Right hindlimb (tissue), 1 donor: ENCODE measurements at regions not wholly inside any gene's neighbourhood (a gene's known extent, or its start where the extent isn't known, plus 50 kb on each side); places are given as distances from the start of the nearest gene placed in this dataset.

Experiments
- DNase-seq: peaks from one replicate; pipeline ENCODE4 v3.0.0-alpha.2; 2018

DNA sequence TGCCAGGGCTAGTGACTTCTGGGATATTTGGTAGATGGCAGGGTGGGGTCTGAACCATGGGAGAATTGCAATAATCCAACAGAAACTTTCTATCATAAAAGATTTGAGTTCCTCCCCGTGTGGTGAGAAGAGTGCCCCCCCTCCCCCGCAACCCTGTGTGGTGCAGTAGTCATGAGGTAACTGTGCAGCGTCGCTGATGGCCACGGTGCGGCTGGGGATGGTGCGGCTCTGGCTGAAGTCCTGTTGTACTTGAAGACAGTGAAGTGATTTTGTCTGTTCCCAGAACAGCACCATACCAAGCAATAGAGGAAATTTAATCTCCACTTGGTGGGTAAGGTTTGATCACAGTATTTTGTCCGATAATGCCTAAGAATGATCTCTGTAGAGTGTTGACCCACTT lies 654.8 kb upstream of the POU3F2 start:
- DNase-seq: no peak

DNA sequence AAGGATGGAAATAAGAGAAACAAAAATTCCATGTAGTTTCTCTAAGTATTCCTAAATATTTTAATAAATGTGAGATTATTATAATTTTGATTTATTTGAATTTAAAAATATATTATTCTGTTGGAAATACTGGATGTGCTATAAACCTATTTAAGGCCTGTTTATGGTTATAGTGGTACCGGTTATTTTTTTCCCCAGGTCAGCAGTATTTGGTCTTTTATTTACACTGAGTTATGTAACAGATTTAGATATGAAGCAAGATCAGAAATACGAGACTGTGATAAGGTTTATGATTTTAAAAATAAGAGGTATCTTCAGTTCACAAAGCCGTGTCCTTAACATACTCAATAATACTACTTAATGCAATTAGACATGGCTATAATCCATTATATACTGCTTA lies 634.3 kb upstream of the POU3F2 start:
- no peak for DNase-seq

DNA sequence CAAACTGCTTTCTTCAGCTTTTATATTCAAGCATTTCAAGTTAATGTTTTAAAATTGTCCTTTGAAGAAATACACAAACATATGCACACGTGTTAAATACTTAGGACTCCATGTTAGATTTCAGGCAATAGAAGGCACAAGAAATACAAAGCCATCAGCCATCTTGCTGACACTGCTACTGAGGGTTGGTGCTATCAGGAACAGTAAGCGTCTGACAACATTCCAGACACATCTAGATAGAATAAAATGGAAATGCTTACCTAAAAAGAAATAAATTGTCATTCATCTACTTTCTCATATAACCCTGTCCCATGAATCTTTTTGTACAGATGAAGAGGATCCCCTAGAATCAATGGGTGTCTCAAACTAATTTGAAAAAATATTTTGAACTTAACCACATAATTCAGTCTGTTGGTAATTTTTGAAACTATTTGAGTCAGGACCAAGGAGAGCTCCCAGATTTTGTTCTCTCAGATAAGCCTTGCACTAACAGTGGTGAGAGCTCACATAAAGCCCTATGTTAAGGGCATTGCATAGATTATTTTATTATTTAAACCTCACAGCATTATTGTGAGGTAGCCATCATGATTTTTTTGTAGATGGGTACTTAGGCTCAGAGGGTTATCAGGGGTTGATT lies 631.1 kb upstream of the POU3F2 start:
- DNase-seq: no peak

DNA sequence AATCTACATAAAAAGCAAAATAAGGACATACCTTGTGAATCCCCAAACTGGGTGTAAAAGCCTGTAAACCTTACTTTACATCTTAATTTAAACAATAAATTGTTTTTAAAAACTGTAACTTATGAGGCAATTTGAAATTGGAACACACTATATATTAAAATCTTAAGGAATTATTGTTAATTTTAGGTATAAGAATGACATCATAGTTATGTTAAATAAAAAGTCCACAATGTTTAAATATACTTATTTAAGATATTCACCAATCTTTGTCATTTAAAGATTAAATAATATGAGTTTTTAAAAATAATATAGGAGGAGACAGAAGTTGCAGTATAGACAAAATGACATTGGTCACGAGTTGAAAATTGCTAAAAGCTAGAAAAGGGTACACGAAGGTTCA lies 621.9 kb upstream of the POU3F2 start:
- DNase-seq: no peak

DNA sequence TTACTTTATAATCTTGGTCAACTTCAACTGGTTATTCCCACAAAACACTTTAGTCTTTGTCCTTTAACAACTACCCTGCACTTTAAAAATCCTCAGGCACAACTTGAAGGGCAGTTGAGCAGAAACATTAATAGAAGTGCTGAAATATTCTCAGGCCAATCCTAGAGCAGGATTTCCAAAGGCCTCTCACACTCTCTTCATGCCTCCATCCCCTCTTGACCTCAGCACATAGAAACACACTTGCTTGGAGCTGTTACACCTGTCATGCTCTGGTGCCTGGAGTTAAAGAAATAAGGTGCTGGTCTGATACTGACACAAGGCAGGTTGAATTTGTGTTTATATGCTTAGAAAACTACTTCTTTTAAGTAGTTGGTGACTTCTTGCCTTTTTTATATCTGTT lies 618.8 kb upstream of the POU3F2 start:
- no peak for DNase-seq

DNA sequence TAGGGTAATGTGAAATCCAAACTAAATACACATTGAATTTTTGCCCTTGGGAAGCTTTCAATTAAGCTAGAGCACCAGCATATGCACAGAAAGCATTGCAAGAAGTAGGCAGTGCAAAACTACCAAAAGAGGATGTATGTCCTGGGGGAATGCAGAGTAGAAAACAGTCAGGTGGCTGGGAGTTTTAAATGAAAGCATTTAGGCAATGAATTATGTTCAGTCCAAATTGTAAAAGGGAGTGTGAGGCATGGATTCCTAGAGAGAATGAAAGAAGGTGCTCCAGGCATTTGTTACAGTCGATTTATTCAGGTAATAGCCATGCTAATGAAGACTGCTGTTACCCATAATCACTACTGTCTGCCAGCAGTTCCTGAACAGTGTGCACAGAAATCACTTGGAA lies 604.1 kb upstream of the POU3F2 start:
- no peak for DNase-seq

DNA sequence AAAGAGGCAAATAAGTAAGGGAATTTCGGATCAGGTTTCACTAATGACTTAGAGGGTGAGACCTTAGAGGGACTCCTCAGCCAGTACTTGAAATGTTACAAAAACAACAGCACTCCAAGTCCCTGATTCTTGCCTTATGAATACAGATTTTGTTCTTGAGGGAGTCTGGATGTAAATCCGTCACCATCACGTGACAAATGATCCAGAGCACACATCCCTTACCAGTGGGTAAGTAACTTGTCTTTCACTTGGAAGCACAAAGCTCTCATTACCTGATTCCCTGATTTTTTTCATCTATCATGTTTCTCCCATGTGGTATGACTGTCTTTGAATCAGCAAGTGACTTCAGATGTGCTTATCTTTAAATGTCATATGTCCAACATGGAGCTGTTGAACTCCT lies 595.3 kb upstream of the POU3F2 start:
- DNase-seq: no peak

DNA sequence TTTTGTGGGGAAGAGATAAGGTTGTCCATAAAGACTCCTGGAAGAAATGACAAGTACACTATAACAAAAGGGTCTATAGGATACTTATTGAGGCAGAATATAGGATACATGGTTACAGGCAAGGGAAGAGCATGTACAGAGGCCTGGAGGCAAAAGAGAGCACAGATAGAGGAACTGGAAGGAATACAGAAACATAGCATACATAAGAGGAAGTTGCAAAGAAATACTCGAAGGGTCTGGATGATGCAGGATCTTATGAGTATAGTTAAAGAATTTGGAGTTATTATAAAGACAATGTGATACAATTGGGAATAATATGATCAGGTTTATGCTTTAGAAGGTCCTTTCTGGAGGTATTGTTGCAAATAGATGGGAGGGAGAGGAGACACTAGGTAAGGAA lies 592.7 kb upstream of the POU3F2 start:
- no peak for DNase-seq

DNA sequence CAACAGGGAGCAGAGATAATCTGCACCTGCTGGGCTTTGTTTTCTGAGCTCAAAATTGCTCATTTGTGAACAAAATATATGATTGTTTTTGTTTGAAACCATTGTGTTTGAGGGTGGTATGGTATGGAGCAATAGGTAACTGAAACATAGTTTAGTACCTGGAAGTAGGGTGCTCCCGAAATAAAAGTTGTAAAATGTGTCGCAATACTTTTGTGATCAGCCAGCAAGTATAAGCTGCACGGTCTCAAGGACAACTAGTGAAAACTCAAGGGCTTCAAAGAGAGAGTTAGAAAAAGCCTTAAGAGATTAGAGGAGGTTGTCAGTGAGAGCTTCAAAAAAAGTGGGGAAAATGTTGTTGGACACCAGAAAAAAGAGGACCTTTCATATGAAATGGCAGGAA lies 579.8 kb upstream of the POU3F2 start:
- DNase-seq: no peak

DNA sequence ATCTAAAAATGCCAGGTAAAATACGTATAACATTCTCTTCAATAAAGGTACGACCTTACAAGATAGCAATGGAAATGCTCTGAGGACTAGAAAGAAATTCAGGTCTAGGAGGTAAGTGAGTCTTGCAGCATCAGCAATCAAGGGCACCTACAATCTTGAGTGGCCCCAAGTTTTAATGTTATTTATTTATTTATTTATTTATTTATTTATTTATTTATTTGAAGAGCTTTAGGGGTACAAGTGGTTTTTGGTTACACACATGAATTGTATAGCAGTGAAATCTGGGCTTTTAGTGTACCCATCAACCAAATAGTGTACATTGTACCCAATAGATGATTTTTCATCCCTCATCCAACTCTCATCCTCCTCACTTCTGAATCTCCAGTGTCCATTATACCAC lies 574.0 kb upstream of the POU3F2 start:
- DNase-seq: no peak

DNA sequence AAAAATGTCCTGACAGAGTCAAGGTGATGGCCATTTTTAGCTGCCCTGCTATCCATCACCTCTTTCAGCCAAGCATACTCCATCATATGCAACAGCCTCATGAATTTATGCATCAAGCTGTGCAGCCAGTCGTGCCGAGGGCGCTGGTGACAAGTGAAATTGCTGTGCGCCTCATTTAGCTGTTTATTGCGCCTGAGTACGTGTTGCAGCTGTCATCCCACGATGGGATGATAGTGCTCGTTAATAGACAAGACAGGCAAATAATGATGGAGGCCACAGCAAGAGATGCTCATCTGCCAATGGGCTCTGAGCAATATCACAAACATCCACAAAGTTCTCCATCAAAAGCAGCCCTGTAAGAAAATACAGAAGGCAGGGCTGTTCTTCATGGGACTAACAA lies 562.3 kb upstream of the POU3F2 start:
- DNase-seq: no peak

DNA sequence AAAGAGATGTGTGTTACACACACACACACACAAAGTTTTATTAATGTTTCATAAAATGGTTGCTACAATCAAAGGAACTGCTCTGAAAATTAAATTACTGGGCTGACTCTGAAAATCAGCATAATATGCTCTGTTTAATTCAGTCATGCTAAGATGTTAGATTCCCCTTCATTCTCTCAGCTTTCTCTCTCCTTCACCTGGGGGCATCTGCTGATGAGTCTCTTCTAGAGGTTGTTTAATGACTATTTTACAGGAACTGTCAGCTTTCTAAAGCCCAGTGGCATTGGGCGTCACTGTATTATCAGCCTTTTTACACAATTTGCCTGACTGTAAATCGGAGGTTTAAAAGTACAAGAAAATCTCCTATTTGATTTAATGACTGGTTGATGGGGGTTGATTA lies 559.7 kb upstream of the POU3F2 start:
- no peak for DNase-seq

DNA sequence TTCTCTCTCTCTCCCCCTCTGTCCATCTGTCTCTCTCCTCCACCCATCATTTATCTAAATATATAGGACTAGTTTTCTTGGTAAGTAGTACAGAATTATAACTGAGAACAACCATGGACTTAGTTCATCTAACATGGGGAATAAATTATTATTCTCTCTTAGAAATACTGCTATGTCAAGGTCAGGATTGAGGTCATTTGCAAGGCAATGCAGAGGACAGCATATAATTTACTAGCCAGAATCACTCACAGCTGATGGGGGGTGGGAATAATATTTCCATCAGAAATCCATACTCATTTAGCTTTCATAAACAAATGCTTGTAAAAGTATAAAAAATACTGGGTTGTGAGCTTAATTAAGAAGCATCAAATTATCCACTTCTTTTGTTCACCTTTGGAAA lies 553.9 kb upstream of the POU3F2 start:
- no peak for DNase-seq

DNA sequence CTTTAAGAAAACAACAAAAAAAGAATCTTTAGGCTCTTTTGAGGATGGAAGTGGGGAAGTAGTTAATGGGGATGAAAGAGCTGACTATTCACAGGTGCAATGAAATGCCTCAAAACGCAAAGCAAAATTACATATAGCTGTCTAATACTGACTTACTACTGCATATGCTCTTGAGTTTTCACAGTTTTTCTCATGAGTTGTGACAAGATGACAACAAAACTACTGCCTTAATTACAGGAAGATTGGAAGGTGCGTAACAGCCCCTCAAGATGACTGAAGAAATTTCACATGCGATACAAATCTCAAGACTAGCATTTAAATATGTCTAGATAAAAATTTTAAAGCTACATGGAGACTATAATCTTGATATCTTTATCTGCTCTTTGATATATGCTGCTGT lies 547.8 kb upstream of the POU3F2 start:
- DNase-seq: no peak

DNA sequence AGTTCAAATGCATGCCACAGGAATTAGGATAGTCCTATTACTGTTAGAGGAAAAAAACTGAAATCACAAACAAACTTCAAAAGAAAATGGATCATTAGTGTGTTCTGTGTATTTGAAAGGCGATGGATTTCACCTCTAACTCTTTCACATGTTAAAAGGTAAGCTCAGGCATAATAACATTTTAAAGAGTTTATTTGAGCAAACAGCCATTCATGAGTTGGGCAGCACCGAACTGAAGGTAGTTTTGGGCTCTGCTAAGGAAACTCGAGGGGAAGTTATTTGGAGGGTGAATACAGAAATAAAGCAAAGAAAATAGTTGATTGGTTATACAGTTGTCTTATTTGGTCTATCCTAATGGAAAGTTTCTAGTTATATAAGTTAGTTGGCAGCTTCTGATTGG lies 546.5 kb upstream of the POU3F2 start:
- no peak for DNase-seq

DNA sequence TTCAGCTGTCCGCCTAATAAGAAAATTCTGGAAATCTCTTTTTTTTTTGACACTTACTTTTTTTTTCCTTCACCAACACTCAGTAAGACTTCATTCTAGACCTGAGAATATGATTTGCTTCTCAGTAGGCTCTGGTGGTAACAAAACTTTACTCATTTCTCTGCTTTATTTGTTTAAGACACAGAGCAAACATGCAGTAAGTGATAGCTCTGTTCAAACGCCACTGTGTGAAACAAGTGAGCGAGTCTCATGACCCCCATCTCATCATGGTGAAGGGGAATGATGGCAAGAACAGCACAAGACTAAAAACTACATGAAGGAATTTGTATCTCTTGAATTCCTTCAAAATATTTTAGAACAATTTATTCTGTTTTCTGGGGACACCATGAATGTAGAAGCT lies 541.6 kb upstream of the POU3F2 start:
- no peak for DNase-seq

DNA sequence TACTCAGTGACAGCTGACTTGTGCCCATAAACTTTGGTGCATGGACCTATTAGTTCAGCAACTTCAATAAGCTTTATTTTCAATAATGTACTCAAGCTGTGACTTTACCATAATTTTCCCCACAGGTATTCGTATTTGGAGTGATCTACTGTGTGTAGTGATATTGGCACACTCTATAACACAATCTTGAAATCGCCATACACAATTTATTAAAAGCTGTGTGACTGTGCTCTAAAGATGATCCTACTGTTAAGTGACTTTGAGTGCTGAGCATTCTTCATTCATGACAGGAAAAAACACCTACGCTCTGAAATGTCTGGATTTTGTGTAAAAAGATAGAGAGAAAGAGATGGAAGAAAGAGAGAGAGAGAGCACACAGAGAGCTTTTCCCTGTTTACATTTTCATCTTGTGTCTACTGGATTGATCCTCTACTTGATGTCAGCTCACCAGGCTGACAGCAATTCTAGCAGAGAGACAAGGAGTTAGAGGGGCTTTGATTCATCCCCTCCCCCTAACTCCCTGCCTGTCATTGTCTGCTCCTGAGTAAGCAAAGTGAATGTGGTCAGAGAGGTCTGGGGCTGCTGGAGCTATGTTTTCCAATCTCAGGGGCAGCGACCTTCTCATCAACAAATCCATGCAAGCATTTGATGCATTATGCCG lies 538.7 kb upstream of the POU3F2 start:
- DNase-seq: no peak

DNA sequence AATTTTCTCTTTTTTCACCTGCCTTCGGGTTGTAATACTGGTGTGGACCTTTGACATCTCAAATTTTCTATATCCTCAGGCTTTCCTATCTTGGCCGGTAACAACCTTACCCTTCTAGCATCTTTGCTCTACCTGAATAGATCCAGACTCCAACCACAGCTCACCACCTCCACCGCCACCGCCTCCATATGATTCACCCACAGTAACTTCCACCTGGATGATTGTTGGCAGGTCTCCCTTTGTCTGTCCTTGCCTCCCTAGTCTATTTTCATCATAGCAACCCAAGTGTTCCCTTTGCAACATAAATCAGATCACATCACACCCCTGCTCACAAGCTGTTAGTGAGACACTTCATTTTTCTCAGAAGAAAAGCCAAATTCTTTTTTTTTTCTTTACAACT lies 525.8 kb upstream of the POU3F2 start:
- no peak for DNase-seq

DNA sequence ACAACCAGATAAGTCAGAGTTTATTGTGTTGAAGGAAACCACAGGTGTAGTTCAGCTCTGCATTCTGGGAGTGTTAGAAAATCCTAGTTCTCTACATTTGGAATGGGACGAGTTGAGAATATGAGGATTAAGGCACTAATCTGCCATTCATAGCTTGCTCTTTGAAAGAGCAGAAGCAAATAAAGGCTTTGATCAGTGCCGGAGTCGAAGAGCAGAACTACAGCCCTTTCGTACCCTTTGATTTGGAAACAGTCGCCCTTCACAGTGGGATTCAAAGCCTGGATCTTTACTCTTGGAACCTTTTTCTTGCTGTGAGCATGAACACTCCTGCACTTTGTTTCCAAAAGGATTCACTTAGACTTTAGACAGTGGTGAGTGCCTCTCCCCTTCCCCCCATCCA lies 523.9 kb upstream of the POU3F2 start:
- DNase-seq: no peak

DNA sequence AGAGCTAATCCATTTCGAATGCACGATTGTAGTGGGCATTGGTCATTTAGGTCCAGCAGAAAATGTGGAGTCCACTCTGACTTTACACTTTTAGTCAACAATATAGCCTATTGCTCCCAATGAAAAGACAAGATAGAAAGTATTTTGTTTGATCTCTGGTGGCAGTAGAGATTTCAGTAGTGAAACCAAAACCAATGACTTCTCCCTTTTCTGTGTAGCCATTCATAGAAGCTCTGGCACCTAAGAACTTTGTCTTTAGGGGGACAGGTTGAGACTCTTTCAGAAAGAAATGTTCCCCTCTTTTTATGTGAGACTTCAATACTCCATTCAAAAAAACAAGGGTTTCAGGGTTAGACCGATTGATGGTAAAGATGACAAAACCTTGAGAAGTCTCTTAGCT lies 510.8 kb upstream of the POU3F2 start:
- DNase-seq: no peak

DNA sequence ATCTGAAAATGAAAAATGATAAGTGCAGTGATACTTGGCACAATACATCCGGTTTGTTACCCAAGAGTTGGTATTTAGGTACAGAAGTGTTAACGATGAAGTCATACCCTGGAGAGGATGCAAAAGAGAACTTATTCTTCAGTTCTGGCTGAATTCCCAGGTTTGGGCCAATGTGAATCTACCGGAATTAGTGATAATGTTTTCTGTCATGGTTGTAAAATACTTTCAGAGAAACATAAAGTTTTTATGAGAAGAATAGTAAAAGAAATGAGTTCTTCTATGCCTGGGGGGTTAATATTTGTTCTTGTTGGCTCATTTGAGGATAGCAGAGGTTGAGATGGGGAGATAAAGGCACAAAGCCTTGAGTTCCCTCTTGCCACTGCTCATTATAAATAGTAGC lies 509.9 kb upstream of the POU3F2 start:
- no peak for DNase-seq

DNA sequence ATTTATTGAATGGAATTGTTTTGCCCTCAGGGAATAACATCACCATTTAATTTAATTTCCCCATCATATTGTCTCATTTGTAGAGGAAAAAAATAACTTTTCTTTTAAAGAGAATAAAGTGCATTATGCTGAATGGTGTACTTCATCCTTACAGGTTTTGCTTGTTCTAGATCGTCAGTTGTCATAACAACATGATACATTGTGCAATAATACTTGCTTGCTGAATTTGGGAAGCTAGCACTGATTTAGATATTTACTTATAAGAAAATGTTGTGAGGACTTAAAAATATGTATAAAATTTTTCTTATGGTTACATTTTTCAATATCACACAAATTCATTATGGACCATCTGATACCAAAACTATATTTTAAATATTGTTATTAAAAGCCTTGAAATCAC lies 509.0 kb upstream of the POU3F2 start:
- DNase-seq: no peak

DNA sequence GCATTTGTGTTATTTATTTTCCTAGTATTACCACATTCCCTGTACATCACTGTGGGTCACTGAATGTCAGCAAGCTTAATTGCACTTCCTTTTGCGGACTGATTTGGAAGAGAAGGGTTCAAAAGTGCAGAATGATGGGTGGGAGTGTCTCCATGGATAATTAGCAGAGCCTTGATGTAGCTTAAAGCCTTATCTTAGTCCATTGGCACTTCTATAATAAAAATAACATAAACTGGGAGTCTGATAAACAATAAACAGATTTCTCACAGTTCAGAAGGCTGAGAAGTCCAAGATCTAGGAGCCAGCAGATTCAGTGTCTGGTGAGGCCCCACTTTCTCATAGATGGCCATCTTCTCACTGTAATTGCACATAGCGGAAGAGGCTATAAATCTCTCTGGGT lies 501.1 kb upstream of the POU3F2 start:
- DNase-seq: no peak

DNA sequence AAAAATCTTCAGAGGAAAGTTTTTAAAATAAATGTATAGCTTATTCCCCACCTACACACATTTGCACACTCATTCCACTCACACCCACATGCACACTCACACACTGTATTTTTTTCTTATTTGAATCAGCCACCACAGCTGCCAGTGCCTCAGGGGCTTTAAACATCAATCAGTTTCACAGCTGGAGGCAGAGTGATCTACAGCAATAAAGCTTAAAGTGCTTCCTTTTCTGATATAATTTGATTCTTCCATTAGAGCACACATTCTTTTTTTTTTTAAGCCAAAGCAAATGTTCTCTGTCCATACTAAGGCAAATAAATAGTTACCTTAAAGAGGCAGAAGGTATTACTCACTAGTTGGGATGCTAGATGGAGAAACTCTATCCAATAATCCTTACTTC lies 498.8 kb upstream of the POU3F2 start:
- no peak for DNase-seq

DNA sequence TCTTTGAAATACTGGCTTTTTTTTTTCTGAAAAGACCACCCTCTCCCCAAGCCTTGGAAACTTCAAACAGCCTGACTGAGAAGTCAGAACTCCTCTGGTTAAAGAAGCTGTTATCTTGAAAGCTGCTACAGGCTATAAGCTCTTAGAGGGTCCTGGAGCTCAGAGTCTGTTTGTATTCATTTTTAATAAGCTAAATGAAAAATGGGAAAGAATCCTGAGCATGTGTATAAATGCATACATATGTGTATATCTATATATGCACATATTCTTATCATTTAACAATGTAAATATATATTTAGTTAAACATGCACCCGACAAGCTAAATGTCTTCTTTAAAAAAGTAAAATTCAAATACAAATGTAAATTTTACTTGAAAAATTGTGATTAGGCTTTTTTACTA lies 494.9 kb upstream of the POU3F2 start:
- DNase-seq: no peak
